ENCODE measurements at regions not wholly inside any gene's neighbourhood (a gene's known extent, or its start where the extent isn't known, plus 50 kb on each side); places are given as distances from the start of the nearest gene placed in this dataset.

DNA sequence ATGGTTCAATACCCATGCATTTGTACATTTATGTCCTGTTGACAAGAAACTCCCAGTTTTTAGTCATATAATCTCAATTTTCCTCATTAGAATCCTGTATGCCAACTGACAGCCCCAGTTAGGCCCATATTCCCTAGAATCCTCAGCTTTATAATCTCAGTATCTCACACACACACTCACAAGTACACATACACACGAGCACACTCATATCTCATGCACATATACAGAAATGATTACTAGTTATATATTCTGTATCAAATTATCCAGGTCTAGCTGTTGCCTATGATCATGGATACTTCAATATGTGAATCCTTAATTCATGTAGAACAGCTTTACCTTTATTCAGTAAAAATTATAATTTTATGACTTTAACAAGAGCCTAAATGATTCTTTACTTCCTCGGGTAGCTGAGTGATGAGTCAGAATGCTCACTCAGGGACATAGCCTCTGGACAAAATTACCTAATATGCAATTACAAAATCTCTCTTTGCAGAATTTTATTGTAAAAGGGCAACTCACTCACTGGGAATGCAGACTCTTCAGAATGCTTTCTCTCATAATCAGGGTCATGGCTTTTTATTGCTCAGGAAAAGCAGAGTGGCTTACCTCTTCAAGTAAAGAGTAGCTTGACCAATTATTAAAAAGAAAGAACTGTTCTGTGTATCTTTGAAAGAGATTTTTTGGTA, 193.6 kb upstream of the PIK3C3 start:
- TF ChIP-seq EZH2 (IDR thresholded peaks at IDR 0.05; ENCODE audit: borderline replicate concordance, low read length), result no peak
- TF ChIP-seq, protein P1, sequence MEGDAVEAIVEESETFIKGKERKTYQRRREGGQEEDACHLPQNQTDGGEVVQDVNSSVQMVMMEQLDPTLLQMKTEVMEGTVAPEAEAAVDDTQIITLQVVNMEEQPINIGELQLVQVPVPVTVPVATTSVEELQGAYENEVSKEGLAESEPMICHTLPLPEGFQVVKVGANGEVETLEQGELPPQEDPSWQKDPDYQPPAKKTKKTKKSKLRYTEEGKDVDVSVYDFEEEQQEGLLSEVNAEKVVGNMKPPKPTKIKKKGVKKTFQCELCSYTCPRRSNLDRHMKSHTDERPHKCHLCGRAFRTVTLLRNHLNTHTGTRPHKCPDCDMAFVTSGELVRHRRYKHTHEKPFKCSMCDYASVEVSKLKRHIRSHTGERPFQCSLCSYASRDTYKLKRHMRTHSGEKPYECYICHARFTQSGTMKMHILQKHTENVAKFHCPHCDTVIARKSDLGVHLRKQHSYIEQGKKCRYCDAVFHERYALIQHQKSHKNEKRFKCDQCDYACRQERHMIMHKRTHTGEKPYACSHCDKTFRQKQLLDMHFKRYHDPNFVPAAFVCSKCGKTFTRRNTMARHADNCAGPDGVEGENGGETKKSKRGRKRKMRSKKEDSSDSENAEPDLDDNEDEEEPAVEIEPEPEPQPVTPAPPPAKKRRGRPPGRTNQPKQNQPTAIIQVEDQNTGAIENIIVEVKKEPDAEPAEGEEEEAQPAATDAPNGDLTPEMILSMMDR (IDR thresholded peaks at IDR 0.05; ENCODE audit: low read length), result no peak
- Histone ChIP-seq H3K9me2 (ENCODE audit: low read depth, low read length) (no peaks in the 10 kb centered on the region), H4K20me1 (ENCODE audit: insufficient read depth, low read length) (no peaks in the 10 kb centered on the region), H3K4me1 (ENCODE audit: insufficient read depth, low read length, severe bottlenecking) (no peaks in the 10 kb centered on the region), H3K4me2 (ENCODE audit: low read length) (no peak overlapping the region), H3F3A (ENCODE audit: insufficient read depth, low read length) (no peaks in the 10 kb centered on the region), H2AFZ (ENCODE audit: low read length) (no peak overlapping the region), H3K27me3 (ENCODE audit: insufficient read depth, low read length) (no peaks in the 10 kb centered on the region), H3K79me2 (ENCODE audit: insufficient read depth, low read length) (no peaks in the 10 kb centered on the region), H3K36me3 (ENCODE audit: insufficient read depth, low read length) (no peaks in the 10 kb centered on the region), H3K27ac (ENCODE audit: low read depth, low read length, poor library complexity, severe bottlenecking) (no peak overlapping the region), H3K9ac (ENCODE audit: low read length) (no peak overlapping the region), H3K9me3 (ENCODE audit: low read length) (no peaks in the 10 kb centered on the region), H3K4me3 (ENCODE audit: low read depth, low read length, poor library complexity, severe bottlenecking) (no peak overlapping the region)

DNA sequence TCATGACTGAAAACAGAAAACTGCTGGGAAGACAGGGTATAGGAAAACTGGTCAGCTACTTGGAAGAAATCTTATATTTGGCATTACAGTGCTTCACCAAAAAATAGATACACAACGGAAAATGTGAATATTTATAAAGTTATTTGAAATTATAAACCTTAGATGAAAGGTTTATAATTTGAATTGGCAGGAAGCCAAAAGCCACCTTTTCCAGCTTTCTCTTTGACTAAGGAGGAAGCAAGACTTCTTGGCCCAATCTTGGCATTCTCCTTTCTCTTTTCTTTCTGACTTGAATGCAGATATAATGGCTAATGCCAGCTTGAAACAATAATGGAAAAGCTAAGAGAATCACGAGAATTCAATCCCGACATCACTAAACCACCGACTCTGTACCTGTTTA, 196.5 kb upstream of the PIK3C3 start:
- no peak for TF ChIP-seq EZH2 (IDR thresholded peaks at IDR 0.05; ENCODE audit: borderline replicate concordance, low read length)
- TF ChIP-seq, protein P1 (IDR thresholded peaks at IDR 0.05; ENCODE audit: low read length), result no peak
- no peak overlapping the region for H3K4me3 ChIP-seq (ENCODE audit: low read depth, low read length, poor library complexity, severe bottlenecking)

DNA sequence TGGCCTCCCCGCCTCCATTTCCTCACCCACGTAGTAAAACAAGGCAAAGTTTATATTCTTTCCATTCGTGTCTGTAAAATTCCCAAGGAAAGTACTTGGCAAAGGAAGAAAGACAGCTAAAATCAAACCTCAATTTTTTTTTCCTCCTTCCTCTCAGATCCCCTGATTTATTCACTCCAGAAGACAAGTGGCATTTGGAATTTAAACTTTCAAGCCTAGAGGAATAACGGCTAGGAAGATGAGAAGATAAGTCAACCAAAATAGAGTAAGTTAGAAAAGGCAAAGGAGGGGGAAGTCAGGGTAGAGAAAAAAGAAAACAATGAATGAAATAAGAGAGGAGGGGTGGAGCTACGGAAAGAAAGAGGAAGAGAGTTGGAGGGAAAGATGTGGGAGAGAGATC, 198.9 kb upstream of the PIK3C3 start:
- TF ChIP-seq EZH2 (IDR thresholded peaks at IDR 0.05; ENCODE audit: borderline replicate concordance, low read length), result no peak
- TF ChIP-seq, protein P1 (IDR thresholded peaks at IDR 0.05; ENCODE audit: low read length), result no peak
- Histone ChIP-seq H3K9me3 (ENCODE audit: low read length) (no peaks in the 10 kb centered on the region), H3K79me2 (ENCODE audit: insufficient read depth, low read length) (no peaks in the 10 kb centered on the region), H3K9me2 (ENCODE audit: low read depth, low read length) (no peaks in the 10 kb centered on the region), H3K4me2 (ENCODE audit: low read length) (no peak overlapping the region), H3K27ac (ENCODE audit: low read depth, low read length, poor library complexity, severe bottlenecking) (no peak overlapping the region), H3K9ac (ENCODE audit: low read length) (no peak overlapping the region), H3F3A (ENCODE audit: insufficient read depth, low read length) (no peaks in the 10 kb centered on the region), H3K36me3 (ENCODE audit: insufficient read depth, low read length) (no peaks in the 10 kb centered on the region), H3K27me3 (ENCODE audit: insufficient read depth, low read length) (no peaks in the 10 kb centered on the region), H4K20me1 (ENCODE audit: insufficient read depth, low read length) (no peaks in the 10 kb centered on the region), H3K4me3 (ENCODE audit: low read depth, low read length, poor library complexity, severe bottlenecking) (no peak overlapping the region), H2AFZ (ENCODE audit: low read length) (no peak overlapping the region), H3K4me1 (ENCODE audit: insufficient read depth, low read length, severe bottlenecking) (no peaks in the 10 kb centered on the region)

More for the DNA sequence above, 196.5 kb upstream of the PIK3C3 start:
- H2AFZ ChIP-seq (ENCODE audit: low read length), result no peak overlapping the region
- no peaks in the 10 kb centered on the region for H3F3A ChIP-seq (ENCODE audit: insufficient read depth, low read length)
- no peaks in the 10 kb centered on the region for H3K27me3 ChIP-seq (ENCODE audit: insufficient read depth, low read length)
- H3K27ac ChIP-seq (ENCODE audit: low read depth, low read length, poor library complexity, severe bottlenecking), result no peak overlapping the region
- no peaks in the 10 kb centered on the region for H3K9me2 ChIP-seq (ENCODE audit: low read depth, low read length)
- H3K9me3 ChIP-seq (ENCODE audit: low read length), result no peaks in the 10 kb centered on the region
- H3K4me1 ChIP-seq (ENCODE audit: insufficient read depth, low read length, severe bottlenecking), result no peaks in the 10 kb centered on the region
- H3K36me3 ChIP-seq (ENCODE audit: insufficient read depth, low read length), result no peaks in the 10 kb centered on the region
- no peak overlapping the region for H3K4me2 ChIP-seq (ENCODE audit: low read length)
- no peak overlapping the region for H3K9ac ChIP-seq (ENCODE audit: low read length)
- H4K20me1 ChIP-seq (ENCODE audit: insufficient read depth, low read length), result no peaks in the 10 kb centered on the region
- no peaks in the 10 kb centered on the region for H3K79me2 ChIP-seq (ENCODE audit: insufficient read depth, low read length)
